Stimulated activated CD4-positive, alpha-beta T cell treated with anti-CD3 and anti-CD28 coated beads, Interleukin-15, amount 100 ng/mL, for 24 hours (primary cell): ENCODE measurements at regions not wholly inside any gene's neighbourhood (a gene's known extent, or its start where the extent isn't known, plus 50 kb on each side); places are given as distances from the start of the nearest gene placed in this dataset.

Source experiments
- DNase-seq: peaks from one replicate; pipeline ENCODE4 v3.0.0-alpha.2; 2020

- no peak for DNase-seq
These were observed 113.5 kb upstream of the ZNF678 start for GRCh38 chr1:227449741-227450441.

GRCh38 chr1:227449051-227449450 is 114.3 kb upstream of the ZNF678 start:
- peak; percentile 50 for DNase-seq

DNA sequence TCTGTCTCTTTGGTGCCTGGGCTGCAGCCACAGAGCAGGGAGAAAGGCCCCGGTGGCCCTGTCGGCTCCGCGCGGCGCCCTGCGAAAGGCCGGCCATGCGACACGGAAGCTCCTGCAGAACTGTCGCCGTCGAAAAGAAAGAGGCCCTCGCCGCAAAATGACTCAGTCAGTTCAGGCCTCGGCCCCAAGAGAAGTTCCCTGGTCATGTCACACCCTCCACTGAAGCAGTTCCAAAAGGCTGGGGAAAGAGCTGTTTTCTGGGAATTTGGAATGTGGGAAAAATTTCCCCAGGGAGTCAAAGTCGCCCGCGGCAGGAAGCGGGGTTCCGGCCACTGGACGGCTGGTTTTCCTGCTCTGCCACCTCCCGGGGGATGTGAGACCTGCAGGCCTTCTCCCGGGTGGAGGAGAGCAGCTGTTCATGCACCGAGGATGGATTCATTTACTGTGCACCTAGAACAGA is 115.8 kb upstream of the ZNF678 start:
- DNase-seq: no peak

DNA sequence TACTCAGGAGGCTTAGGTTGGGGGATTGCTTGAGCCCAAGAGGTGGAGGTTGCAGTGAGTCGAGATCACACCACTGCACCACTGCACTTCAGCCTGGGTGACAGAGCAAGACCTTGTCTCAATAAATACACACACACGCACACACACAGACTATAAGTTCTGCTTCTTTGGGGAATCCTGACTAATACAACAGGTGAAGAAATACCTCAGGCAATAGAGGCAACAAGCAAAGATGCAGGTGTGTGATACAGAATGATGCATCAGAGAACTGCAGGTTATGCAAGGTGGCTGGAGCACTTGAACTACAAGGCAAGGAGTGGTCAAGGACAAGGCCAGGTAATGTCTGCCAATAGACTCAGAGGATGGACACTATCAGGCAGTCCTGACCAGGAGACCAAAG is 117.6 kb upstream of the ZNF678 start:
- no peak for DNase-seq

DNA sequence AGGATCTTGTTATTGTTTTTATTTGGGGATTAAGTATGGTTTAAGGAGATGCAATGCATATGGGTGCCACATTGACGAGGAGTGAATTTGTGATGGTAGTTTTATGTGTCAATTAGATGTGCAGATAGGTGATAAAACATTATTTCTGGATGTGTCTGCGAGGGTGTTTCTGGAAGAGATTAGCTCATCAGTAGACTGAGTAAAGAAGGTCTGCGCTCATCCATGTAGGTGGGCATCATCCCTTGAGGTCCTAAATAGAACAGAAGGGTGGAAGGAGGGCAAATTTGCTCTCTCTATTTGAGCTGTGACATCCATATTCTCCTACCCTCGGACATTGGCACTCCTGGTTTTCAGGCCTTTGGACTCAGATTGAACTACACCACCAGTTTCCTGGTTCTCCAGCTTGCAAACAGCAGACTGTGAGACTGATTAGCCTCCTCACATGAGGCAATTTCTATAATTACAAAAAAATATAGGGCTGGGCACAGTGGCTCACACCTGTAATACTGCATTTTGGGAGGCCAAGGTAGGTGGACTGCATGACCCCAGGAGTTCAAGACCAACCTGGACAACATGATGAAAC is 118.2 kb upstream of the ZNF678 start:
- DNase-seq: no peak

- no peak for DNase-seq
These were observed 121.9 kb upstream of the CDC42BPA start for GRCh38 chr1:227440182-227440581.

DNA sequence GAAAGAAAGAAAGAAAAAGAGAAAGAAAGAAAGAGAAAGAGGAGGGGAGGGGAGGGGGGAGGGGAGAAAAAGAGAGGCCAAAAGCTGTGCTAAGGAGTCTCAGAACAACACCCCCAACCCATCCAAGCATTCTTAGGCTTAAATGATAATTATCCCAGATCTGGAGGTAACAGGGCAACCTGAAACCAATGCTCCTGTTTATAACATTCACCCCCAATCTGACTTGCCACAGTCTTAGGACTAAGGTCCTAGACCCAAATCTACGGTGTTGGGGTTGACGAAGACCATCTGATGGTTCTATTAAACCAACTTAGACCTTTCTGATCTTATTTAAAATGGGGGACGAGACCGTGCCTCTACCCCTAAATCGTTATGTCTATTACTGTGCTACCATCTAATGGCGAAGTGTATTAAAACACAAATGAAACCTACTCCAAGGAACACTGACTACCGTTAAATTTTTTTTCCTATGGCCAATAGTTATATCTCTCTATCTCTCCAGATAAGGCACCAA is 119.3 kb upstream of the CDC42BPA start:
- no peak for DNase-seq

DNA sequence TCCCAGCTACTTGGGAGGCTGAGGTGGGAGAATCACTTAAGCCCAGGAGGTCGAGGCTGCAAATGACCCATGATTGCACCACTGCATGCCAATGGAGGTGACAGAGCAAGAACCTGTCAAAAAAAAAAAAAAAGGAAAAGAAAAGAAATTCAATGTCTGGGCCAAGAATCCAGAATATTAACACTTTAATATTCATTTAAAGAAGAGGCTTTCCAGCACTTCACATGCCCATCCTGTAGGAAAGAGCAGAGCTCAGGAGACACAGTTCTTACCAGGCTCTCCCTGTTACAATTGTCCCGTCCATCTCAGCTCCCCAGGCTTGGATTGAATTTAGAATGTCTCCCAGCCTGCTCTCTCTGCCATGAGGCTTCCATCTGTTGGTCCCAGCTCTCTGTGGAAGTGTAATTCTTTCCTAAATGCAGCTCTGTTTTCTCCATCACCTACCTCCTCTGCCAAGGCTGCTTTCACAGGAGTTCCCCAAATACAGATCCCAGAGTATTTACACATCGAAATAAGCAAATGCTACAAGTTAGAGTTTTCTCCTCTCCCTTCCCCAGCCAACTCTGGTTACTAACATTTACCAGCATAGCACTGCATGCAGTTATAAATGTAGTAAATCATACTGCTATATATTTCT is 116.6 kb upstream of the CDC42BPA start:
- DNase-seq: no peak

GRCh38 chr1:227433663-227434341 is 115.5 kb upstream of the CDC42BPA start:
- DNase-seq: no peak

DNA sequence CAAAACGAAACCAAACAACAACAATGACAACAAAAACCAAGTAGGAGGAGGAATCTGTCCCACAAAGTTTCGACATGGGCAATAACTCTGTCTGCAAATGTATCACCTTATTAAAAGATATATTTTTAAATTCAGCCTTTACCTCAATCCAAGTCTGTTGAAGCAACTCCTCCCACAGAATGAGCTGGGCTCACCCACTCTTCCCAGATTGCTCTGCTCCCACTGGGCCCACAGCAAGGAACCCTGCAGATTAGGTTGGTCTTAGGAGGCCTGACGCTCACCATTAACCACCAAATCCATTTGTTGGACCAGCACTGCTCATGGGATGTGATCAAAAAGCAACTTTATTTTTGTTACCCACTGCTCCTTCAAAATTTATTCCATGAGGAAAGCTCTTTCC is 114.7 kb upstream of the CDC42BPA start:
- no peak for DNase-seq

DNA sequence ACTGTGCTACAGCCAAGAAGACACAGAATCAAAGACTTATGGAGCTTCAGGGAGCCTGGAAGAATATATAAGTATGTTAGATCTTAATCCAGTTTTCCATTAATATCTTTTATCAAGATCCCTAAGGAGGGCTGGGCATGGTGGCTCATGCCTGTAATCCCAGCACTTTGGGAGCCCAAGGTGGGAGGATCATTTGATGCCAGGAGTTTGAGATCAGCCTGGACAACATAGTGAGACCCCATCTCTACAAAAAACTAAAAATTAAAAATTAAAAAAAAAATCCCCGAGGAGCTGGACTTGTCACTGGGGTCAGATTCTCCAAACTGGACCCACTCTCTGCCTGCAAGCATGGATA is 113.9 kb upstream of the CDC42BPA start:
- no peak for DNase-seq

DNA sequence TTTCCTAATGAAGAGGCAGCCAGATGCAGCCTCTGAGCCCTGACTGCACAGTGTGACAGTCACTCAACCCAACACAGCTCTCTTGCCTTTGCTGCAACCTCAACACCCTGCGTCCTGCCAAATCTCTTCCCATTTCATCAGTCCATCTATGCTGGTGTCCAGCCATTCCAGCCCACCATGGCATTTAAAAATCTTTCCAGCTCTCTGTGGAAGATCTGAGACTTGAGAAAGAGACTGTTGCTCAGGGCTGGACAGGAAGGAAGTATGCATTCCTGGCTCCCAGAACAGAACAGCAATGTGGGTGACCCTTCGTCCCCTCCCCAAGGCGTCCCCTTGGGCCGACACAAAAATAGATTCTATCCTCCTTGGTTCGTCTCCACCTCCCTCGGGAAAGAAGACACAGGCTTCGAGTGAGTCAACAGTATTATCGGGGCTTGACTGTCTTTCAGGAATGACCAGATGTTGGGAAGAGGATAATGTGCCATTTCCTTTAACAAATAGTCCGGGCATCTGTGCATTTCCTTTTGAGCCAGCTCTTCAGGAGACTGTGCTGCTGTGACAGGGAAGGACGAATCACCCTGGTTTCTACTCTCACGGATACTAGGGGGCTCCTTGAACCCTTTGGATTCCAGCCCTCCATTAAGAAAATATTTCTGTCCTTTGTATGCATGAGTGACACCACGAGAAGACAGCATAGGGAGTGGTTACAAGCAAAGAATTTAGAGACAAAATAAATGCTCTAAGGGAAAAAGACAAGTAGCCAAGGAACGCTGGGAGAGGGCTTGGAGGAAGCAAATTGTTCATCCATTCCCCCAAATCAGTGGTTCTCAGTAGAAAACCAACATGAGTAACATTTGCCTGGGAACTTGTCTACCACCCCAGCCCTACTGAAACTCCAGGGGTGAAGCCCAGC is 111.4 kb upstream of the CDC42BPA start:
- DNase-seq: no peak

- DNase-seq: no peak
These were observed 110.5 kb upstream of the CDC42BPA start for GRCh38 chr1:227428803-227429202.

DNA sequence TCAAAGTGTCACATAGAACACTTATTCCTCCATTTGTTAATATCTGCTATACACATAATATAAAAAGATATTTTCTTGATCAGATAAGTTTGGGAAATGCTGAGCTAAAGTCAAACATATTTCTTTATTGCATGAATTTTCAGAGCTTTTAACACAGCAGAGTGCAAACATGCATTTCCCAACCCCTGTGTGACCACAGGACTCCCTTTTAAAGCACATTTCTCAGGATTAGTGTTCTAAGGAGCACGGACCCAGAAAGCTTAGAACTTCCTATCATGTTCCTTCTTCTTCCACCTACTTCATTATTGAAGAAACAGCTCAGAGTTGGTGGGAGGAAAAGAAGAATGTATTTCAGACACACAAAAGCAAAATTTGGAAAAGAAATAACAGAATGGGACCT is 109.1 kb upstream of the CDC42BPA start:
- DNase-seq: no peak

DNA sequence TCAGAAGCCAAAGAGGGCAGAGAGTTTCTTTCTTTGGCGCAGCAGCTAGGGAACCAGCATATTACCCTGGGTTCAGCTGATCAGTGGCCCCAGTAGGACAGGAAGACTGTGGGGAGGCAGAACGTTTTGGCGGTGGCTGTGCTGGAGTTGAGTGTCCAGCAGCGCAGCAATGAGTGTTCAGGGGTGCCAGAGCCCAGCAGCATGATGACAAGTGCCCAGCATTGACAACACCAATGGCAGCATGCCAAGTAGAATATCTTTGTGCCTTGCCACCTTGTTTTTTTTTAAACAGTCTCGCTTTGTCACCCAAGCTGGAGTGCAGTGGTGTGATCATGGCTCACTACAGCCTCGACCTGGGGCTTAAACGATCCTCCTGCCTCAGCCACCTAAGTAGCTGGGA is 106.7 kb upstream of the CDC42BPA start:
- DNase-seq: no peak

DNA sequence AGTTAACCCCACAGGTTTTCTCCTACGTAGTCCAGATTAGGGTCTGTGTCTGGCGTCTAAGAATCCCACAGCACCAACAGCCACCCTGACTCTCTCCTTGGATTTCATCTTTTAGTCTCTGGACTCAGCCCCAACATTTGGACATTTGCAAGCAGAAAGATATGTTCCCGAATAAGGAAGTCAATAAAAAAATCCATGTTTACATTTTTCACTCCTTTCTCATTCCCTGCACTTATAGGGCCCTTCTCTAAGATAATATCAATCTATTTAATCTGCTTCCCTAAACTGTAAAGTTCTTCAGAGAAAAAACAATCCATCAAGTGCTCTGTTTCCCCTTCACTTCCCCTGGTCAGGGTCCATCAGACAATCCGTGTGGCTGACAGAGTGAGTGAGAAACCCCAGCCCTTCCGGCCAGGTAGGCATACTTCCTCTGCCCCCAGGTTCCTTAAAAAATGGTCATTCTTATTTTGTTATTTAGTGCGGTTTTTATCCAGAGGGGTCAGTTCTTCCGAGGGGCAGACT is 105.9 kb upstream of the CDC42BPA start:
- no peak for DNase-seq

DNA sequence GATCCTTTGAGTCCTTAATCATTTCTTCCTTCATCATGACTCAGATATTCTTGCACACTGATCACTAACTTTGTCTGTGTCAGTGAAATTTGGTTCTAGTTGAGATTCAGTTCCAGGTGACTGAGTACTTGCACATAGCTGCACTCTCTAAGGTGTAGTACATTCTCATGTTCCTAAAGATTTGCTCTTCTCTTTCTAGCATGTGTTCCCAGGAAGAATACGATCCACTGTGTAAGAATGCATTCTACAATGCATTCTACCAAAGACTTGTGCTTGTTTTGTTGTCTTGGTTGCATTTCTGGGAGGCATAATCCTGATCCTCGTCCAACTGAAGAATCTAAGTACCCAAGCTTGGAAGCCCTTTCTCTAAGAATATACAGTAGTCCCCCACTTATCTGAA is 104.3 kb upstream of the CDC42BPA start:
- no peak for DNase-seq

DNA sequence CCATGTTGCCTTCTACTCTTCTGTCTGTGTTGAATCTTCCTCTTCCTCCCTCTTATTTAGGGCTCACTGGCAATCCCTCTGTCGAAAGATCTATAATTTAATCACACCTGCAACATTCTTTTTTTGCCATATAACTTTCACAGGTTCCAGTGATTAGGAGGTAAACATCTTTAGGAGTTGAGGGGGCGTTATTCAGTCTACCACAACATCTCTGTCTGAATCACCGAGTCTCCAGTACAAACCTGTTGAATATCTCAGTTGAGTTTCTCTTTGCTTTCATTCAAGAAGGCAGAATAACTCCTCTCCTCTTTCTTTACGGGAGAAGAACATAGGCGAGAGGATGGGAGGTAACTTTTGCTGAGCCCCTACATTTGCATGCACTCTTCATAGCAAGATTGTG is 101.9 kb upstream of the CDC42BPA start:
- DNase-seq: no peak

DNA sequence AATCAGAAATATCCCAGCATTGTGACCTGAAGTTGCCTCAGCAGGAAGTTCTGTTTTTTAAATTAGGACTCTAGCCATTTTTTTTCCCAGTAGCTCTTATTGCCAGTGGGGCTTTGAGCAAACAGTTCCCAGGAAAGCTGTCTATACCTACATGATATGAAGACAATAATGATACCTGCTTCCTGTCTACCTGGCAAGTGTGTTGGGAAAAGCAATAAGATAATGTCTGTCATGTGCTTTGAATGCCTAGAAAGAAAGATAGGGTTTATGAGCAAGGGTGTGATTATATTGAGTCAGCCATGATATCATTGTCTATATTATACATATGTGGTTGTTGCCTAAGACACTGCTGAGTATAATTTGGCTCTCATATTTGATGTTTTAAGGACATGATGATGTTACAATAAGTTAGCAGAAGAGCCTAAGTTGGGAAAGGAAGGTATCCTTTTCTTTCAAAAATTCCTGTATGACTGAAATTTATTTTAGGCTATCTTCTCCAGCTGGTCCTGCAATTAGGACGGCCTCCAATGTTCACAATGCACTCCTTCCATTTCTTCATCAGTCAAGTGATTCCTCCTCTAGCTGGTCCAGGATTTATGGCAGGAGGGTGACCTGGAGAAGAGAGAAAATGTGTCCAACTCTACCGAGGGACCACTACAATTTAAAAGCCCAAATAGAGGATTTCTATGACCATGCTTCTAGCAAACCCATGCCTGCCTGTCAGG is 99.6 kb upstream of the CDC42BPA start:
- DNase-seq: no peak

GRCh38 chr1:227416156-227416830 is 98.0 kb upstream of the CDC42BPA start:
- no peak for DNase-seq
